ENCODE measurements at regions not wholly inside any gene's neighbourhood (a gene's known extent, or its start where the extent isn't known, plus 50 kb on each side); places are given as distances from the start of the nearest gene placed in this dataset.

GRCh38 chr6:28585335-28585734 is 59.7 kb downstream of the GPX5 start:
- Histone ChIP-seq H3K4me1 (peaks cover 0 to 15% (median 0%) of the 10 kb centered on the region in 9 donors), H3K9me3 (no peaks in the 10 kb centered on the region), H3K4me3 (no peak overlapping the region), H3K36me3 (no peaks in the 10 kb centered on the region), H3K27me3 (peaks cover 0 to 79% (median 50%) of the 10 kb centered on the region in 7 donors), H3K27ac (no peak overlapping the region)
- DNase-seq (no peak), ATAC-seq (no peak)
- intact Hi-C loops (cut with DNase I): no loop called here
- 69 to 70% methylated on average over 1 of the region's 1 CpG for WGBS, 2 donors
- TF ChIP-seq CTCF (IDR thresholded peaks at IDR 0.05): no peak

GRCh38 chr6:28586324-28586723 is 60.6 kb downstream of the GPX5 start:
- ATAC-seq: no peak
- intact Hi-C loops (cut with DNase I): no loop called here
- no peak for DNase-seq
- Histone ChIP-seq H3K36me3 (no peaks in the 10 kb centered on the region), H3K4me1 (peaks cover 0 to 15% (median 0%) of the 10 kb centered on the region in 9 donors), H3K27ac (no peak overlapping the region), H3K27me3 (peaks cover 6 to 89% (median 60%) of the 10 kb centered on the region in 7 donors), H3K9me3 (no peaks in the 10 kb centered on the region), H3K4me3 (peak overlapping the region in 8 of 10 donors; percentile 41 to 59 (median 54))
- WGBS, 2 donors: 55 to 66% methylated on average over 7 of the region's 7 CpGs
- no peak for TF ChIP-seq CTCF (IDR thresholded peaks at IDR 0.05)

- ATAC-seq (peak; percentile 49 to 97 (median 92)), DNase-seq (peak; percentile 19 to 40)
- peaks cover 6 to 96% (median 69%) of the 10 kb centered on the region in 7 donors for H3K27me3 ChIP-seq
- intact Hi-C loops (cut with DNase I): no loop called here
- peaks cover 0 to 15% (median 0%) of the 10 kb centered on the region in 9 donors for H3K4me1 ChIP-seq
- WGBS, 2 donors: 2% methylated on average over 42 of the region's 42 CpGs
- no peaks in the 10 kb centered on the region for H3K36me3 ChIP-seq
- TF ChIP-seq CTCF (IDR thresholded peaks at IDR 0.05): no peak
- H3K4me3 ChIP-seq: peak overlapping the region; percentile 16 to 59 (median 54)
- no peak overlapping the region for H3K27ac ChIP-seq
- H3K9me3 ChIP-seq: no peaks in the 10 kb centered on the region
Observed at GRCh38 chr6:28586962-28587745, 61.5 kb downstream of the GPX5 start.

GRCh38 chr6:28587746-28588075 is 62.0 kb downstream of the GPX5 start:
- WGBS, 2 donors: 15 to 21% methylated on average over 8 of the region's 8 CpGs
- intact Hi-C loops (cut with DNase I): no loop called here
- H3K4me3 ChIP-seq: peak overlapping the region; percentile 16 to 59 (median 54)

More at GRCh38 chr6:28587746-28588075, 62.0 kb downstream of the GPX5 start:
- H3K27ac ChIP-seq: no peak overlapping the region
- peaks cover 0 to 15% (median 0%) of the 10 kb centered on the region in 9 donors for H3K4me1 ChIP-seq
- peaks cover 6 to 96% (median 73%) of the 10 kb centered on the region in 7 donors for H3K27me3 ChIP-seq
- ATAC-seq (no peak), DNase-seq (no peak)
- H3K36me3 ChIP-seq: no peaks in the 10 kb centered on the region
- no peaks in the 10 kb centered on the region for H3K9me3 ChIP-seq
- TF ChIP-seq CTCF (IDR thresholded peaks at IDR 0.05): no peak

Measured in heart right ventricle (tissue), 16 donors.